ENCODE measurements at regions not wholly inside any gene's neighbourhood (a gene's known extent, or its start where the extent isn't known, plus 50 kb on each side); places are given as distances from the start of the nearest gene placed in this dataset.

- no peak for DNase-seq
Measured at GRCh38 chr3:180287703-180288102, 251.0 kb upstream of the PEX5L start.

GRCh38 chr3:180288816-180289215, 252.1 kb upstream of the PEX5L start:
- Histone ChIP-seq H3K4me1 (ENCODE audit: control insufficient read depth, insufficient read depth, low read length, poor library complexity, severe bottlenecking) (no peaks in the 10 kb centered on the region), H3K27ac (ENCODE audit: insufficient read depth, low read length, poor library complexity, severe bottlenecking) (no peak overlapping the region), H3K4me3 (ENCODE audit: low read depth, low read length) (no peak overlapping the region), H3K36me3 (ENCODE audit: control insufficient read depth, insufficient read depth, low read length) (no peaks in the 10 kb centered on the region), H3K27me3 (ENCODE audit: control insufficient read depth, insufficient read depth, low read length) (no peaks in the 10 kb centered on the region), H3K9me3 (ENCODE audit: control insufficient read depth in 2 of 2, low read length in 2 of 2) (no peaks in the 10 kb centered on the region)
- Mint-ChIP-seq H3K27ac (no peak overlapping the region), H3K9me3 (peaks cover 0 to 6% (median 0%) of the 10 kb centered on the region in 7 donors), H3K36me3 (no peaks in the 10 kb centered on the region), H3K4me3 (no peak overlapping the region), H3K4me1 (no peaks in the 10 kb centered on the region), H3K27me3 (no peaks in the 10 kb centered on the region)
- no peak for DNase-seq
- no peak for ATAC-seq (ENCODE audit: low read depth in 2 of 2)

More at GRCh38 chr3:180287703-180288102, 251.0 kb upstream of the PEX5L start:
- Histone ChIP-seq H3K27me3 (ENCODE audit: control insufficient read depth, insufficient read depth, low read length) (no peaks in the 10 kb centered on the region), H3K27ac (ENCODE audit: insufficient read depth, low read length, poor library complexity, severe bottlenecking) (no peak overlapping the region), H3K9me3 (ENCODE audit: control insufficient read depth in 2 of 2, low read length in 2 of 2) (no peaks in the 10 kb centered on the region), H3K4me3 (ENCODE audit: low read depth, low read length) (no peak overlapping the region), H3K4me1 (ENCODE audit: control insufficient read depth, insufficient read depth, low read length, poor library complexity, severe bottlenecking) (no peaks in the 10 kb centered on the region), H3K36me3 (ENCODE audit: control insufficient read depth, insufficient read depth, low read length) (no peaks in the 10 kb centered on the region)
- H3K27ac Mint-ChIP-seq: no peak overlapping the region
- H3K36me3 Mint-ChIP-seq: no peaks in the 10 kb centered on the region
- H3K4me3 Mint-ChIP-seq: no peak overlapping the region
- ATAC-seq (ENCODE audit: low read depth in 2 of 2): no peak
- no peaks in the 10 kb centered on the region for H3K4me1 Mint-ChIP-seq
- H3K27me3 Mint-ChIP-seq: no peaks in the 10 kb centered on the region
- peaks cover 0 to 6% (median 0%) of the 10 kb centered on the region in 7 donors for H3K9me3 Mint-ChIP-seq

- H3K9me3 Mint-ChIP-seq: peaks cover 0 to 5% (median 0%) of the 10 kb centered on the region in 7 donors
- H3K4me3 Mint-ChIP-seq: no peak overlapping the region
- no peak overlapping the region for H3K4me3 ChIP-seq (ENCODE audit: low read depth, low read length)
- no peak for ATAC-seq (ENCODE audit: low read depth in 2 of 2)
- H3K27ac ChIP-seq (ENCODE audit: insufficient read depth, low read length, poor library complexity, severe bottlenecking): no peak overlapping the region
- H3K4me1 ChIP-seq (ENCODE audit: control insufficient read depth, insufficient read depth, low read length, poor library complexity, severe bottlenecking): no peaks in the 10 kb centered on the region
- no peaks in the 10 kb centered on the region for H3K27me3 Mint-ChIP-seq
- H3K36me3 Mint-ChIP-seq: no peaks in the 10 kb centered on the region
- H3K27ac Mint-ChIP-seq: no peak overlapping the region
- H3K27me3 ChIP-seq (ENCODE audit: control insufficient read depth, insufficient read depth, low read length): no peaks in the 10 kb centered on the region
- no peaks in the 10 kb centered on the region for H3K9me3 ChIP-seq (ENCODE audit: control insufficient read depth in 2 of 2, low read length in 2 of 2)
- H3K4me1 Mint-ChIP-seq: no peaks in the 10 kb centered on the region
- DNase-seq: no peak
- H3K36me3 ChIP-seq (ENCODE audit: control insufficient read depth, insufficient read depth, low read length): no peaks in the 10 kb centered on the region
Measured at GRCh38 chr3:180290300-180290699, 253.6 kb upstream of the PEX5L start.

GRCh38 chr3:180294282-180295027, 257.7 kb upstream of the PEX5L start:
- Histone ChIP-seq H3K9me3 (ENCODE audit: control insufficient read depth in 2 of 2, low read length in 2 of 2) (no peaks in the 10 kb centered on the region), H3K27me3 (ENCODE audit: control insufficient read depth, insufficient read depth, low read length) (no peaks in the 10 kb centered on the region), H3K36me3 (ENCODE audit: control insufficient read depth, insufficient read depth, low read length) (no peaks in the 10 kb centered on the region), H3K4me3 (ENCODE audit: low read depth, low read length) (no peak overlapping the region), H3K4me1 (ENCODE audit: control insufficient read depth, insufficient read depth, low read length, poor library complexity, severe bottlenecking) (no peaks in the 10 kb centered on the region), H3K27ac (ENCODE audit: insufficient read depth, low read length, poor library complexity, severe bottlenecking) (no peak overlapping the region)
- no peaks in the 10 kb centered on the region for H3K36me3 Mint-ChIP-seq
- DNase-seq (no peak), ATAC-seq (ENCODE audit: low read depth in 2 of 2) (no peak)
- H3K4me3 Mint-ChIP-seq: no peak overlapping the region
- no peaks in the 10 kb centered on the region for H3K4me1 Mint-ChIP-seq
- H3K27me3 Mint-ChIP-seq: no peaks in the 10 kb centered on the region
- peaks cover 0 to 3% (median 1%) of the 10 kb centered on the region in 7 donors for H3K9me3 Mint-ChIP-seq
- H3K27ac Mint-ChIP-seq: no peak overlapping the region

- no peak for DNase-seq
- no peaks in the 10 kb centered on the region for H3K4me1 ChIP-seq (ENCODE audit: control insufficient read depth, insufficient read depth, low read length, poor library complexity, severe bottlenecking)
- H3K4me3 ChIP-seq (ENCODE audit: low read depth, low read length): no peak overlapping the region
- no peaks in the 10 kb centered on the region for H3K27me3 ChIP-seq (ENCODE audit: control insufficient read depth, insufficient read depth, low read length)
- no peaks in the 10 kb centered on the region for H3K36me3 Mint-ChIP-seq
- H3K4me1 Mint-ChIP-seq: no peaks in the 10 kb centered on the region
- H3K27ac Mint-ChIP-seq: no peak overlapping the region
- no peak for ATAC-seq (ENCODE audit: low read depth in 2 of 2)
- H3K27ac ChIP-seq (ENCODE audit: insufficient read depth, low read length, poor library complexity, severe bottlenecking): no peak overlapping the region
- peaks cover 0 to 3% (median 1%) of the 10 kb centered on the region in 7 donors for H3K9me3 Mint-ChIP-seq
- no peaks in the 10 kb centered on the region for H3K9me3 ChIP-seq (ENCODE audit: control insufficient read depth in 2 of 2, low read length in 2 of 2)
- H3K27me3 Mint-ChIP-seq: no peaks in the 10 kb centered on the region
- no peak overlapping the region for H3K4me3 Mint-ChIP-seq
- no peaks in the 10 kb centered on the region for H3K36me3 ChIP-seq (ENCODE audit: control insufficient read depth, insufficient read depth, low read length)
Measured at GRCh38 chr3:180295811-180296210, 259.1 kb upstream of the PEX5L start.

DNA sequence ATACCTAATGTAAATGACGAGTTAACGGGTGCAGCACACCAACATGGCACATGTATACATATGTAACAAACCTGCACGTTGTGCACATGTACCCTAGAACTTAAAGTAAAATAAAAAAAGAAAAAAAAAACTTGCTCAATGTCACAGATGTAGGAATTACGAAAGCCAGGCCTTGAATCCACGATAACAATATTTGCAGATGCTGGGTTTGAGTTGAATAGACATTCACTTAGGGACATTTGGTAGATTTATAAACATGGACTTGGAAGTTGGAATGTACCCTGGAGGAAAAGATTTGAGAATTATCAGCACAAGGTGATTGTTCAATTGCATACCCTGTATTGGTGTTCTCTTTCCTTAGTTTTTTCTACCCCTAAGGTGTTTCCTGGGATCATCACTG, 260.2 kb upstream of the PEX5L start:
- H3K27me3 ChIP-seq (ENCODE audit: control insufficient read depth, insufficient read depth, low read length): no peaks in the 10 kb centered on the region
- no peaks in the 10 kb centered on the region for H3K4me1 ChIP-seq (ENCODE audit: control insufficient read depth, insufficient read depth, low read length, poor library complexity, severe bottlenecking)
- no peaks in the 10 kb centered on the region for H3K9me3 ChIP-seq (ENCODE audit: control insufficient read depth in 2 of 2, low read length in 2 of 2)
- ATAC-seq (ENCODE audit: low read depth in 2 of 2) (no peak), DNase-seq (no peak)
- no peaks in the 10 kb centered on the region for H3K4me1 Mint-ChIP-seq
- H3K27ac Mint-ChIP-seq: no peak overlapping the region
- peaks cover 0 to 3% (median 1%) of the 10 kb centered on the region in 7 donors for H3K9me3 Mint-ChIP-seq
- H3K4me3 Mint-ChIP-seq: no peak overlapping the region
- no peaks in the 10 kb centered on the region for H3K27me3 Mint-ChIP-seq
- no peaks in the 10 kb centered on the region for H3K36me3 ChIP-seq (ENCODE audit: control insufficient read depth, insufficient read depth, low read length)
- no peak overlapping the region for H3K27ac ChIP-seq (ENCODE audit: insufficient read depth, low read length, poor library complexity, severe bottlenecking)
- no peak overlapping the region for H3K4me3 ChIP-seq (ENCODE audit: low read depth, low read length)
- no peaks in the 10 kb centered on the region for H3K36me3 Mint-ChIP-seq

GRCh38 chr3:180306155-180306554, 269.4 kb upstream of the PEX5L start:
- Mint-ChIP-seq H3K4me3 (no peak overlapping the region), H3K9me3 (peaks cover 0 to 7% (median 0%) of the 10 kb centered on the region in 7 donors), H3K4me1 (no peaks in the 10 kb centered on the region), H3K27ac (no peak overlapping the region), H3K36me3 (no peaks in the 10 kb centered on the region), H3K27me3 (no peaks in the 10 kb centered on the region)
- Histone ChIP-seq H3K4me1 (ENCODE audit: control insufficient read depth, insufficient read depth, low read length, poor library complexity, severe bottlenecking) (no peaks in the 10 kb centered on the region), H3K27me3 (ENCODE audit: control insufficient read depth, insufficient read depth, low read length) (no peaks in the 10 kb centered on the region), H3K27ac (ENCODE audit: insufficient read depth, low read length, poor library complexity, severe bottlenecking) (no peak overlapping the region), H3K4me3 (ENCODE audit: low read depth, low read length) (no peak overlapping the region), H3K9me3 (ENCODE audit: control insufficient read depth in 2 of 2, low read length in 2 of 2) (no peaks in the 10 kb centered on the region), H3K36me3 (ENCODE audit: control insufficient read depth, insufficient read depth, low read length) (no peaks in the 10 kb centered on the region)
- no peak for DNase-seq
- ATAC-seq (ENCODE audit: low read depth in 2 of 2): no peak

DNA sequence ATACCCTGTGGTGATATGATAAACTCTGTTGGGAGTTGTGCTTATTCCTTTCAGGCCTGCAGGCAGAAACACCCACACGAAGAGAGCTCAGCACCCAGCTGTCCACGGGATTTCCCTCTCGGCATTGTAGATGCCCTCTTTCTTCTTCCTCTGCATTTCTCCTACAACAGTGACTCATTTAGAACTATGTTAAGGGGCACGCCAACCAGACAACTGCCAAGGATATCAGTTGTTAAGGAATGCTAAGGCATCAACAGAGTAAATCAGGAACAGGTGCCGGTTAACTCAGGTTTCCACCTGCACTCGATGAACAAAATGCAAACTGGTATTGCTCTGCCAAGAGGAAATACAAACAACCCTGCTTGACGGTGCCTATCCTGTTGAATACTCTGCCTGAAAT, 270.0 kb upstream of the PEX5L start:
- Histone ChIP-seq H3K36me3 (ENCODE audit: control insufficient read depth, insufficient read depth, low read length) (no peaks in the 10 kb centered on the region), H3K27me3 (ENCODE audit: control insufficient read depth, insufficient read depth, low read length) (no peaks in the 10 kb centered on the region), H3K27ac (ENCODE audit: insufficient read depth, low read length, poor library complexity, severe bottlenecking) (no peak overlapping the region), H3K9me3 (ENCODE audit: control insufficient read depth in 2 of 2, low read length in 2 of 2) (no peaks in the 10 kb centered on the region), H3K4me1 (ENCODE audit: control insufficient read depth, insufficient read depth, low read length, poor library complexity, severe bottlenecking) (no peaks in the 10 kb centered on the region), H3K4me3 (ENCODE audit: low read depth, low read length) (no peak overlapping the region)
- no peak for ATAC-seq (ENCODE audit: low read depth in 2 of 2)
- Mint-ChIP-seq H3K27ac (no peak overlapping the region), H3K4me1 (no peaks in the 10 kb centered on the region), H3K36me3 (no peaks in the 10 kb centered on the region), H3K9me3 (peaks cover 0 to 7% (median 0%) of the 10 kb centered on the region in 7 donors), H3K27me3 (no peaks in the 10 kb centered on the region), H3K4me3 (no peak overlapping the region)
- no peak for DNase-seq
